ENCODE measurements at regions not wholly inside any gene's neighbourhood (a gene's known extent, or its start where the extent isn't known, plus 50 kb on each side); places are given as distances from the start of the nearest gene placed in this dataset.

DNA sequence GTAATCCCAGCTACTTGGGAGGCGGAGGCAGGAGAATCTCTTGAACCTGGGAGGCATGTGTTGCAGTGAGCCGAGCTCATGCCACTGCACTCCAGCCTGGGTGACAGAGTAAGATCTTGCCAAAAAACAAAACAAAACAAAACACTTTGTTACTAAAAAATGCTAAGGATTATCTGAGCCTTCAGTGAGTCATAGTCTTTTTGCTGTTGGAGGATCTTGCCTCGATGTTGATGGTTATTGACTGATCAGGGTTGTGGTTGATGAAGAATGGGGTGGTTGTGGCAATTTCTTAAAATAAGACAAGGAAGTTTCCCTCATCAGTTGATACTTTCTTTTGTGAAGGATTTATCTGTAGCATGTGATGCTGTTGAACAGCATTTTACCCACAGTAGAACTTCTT, 196.8 kb upstream of the HDDC2 start:
- TF ChIP-seq, protein P1, sequence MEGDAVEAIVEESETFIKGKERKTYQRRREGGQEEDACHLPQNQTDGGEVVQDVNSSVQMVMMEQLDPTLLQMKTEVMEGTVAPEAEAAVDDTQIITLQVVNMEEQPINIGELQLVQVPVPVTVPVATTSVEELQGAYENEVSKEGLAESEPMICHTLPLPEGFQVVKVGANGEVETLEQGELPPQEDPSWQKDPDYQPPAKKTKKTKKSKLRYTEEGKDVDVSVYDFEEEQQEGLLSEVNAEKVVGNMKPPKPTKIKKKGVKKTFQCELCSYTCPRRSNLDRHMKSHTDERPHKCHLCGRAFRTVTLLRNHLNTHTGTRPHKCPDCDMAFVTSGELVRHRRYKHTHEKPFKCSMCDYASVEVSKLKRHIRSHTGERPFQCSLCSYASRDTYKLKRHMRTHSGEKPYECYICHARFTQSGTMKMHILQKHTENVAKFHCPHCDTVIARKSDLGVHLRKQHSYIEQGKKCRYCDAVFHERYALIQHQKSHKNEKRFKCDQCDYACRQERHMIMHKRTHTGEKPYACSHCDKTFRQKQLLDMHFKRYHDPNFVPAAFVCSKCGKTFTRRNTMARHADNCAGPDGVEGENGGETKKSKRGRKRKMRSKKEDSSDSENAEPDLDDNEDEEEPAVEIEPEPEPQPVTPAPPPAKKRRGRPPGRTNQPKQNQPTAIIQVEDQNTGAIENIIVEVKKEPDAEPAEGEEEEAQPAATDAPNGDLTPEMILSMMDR (IDR thresholded peaks at IDR 0.05): no peak
- no peak for TF ChIP-seq POLR2A (IDR thresholded peaks at IDR 0.05)
